ENCODE measurements at regions not wholly inside any gene's neighbourhood (a gene's known extent, or its start where the extent isn't known, plus 50 kb on each side); places are given as distances from the start of the nearest gene placed in this dataset.

DNA sequence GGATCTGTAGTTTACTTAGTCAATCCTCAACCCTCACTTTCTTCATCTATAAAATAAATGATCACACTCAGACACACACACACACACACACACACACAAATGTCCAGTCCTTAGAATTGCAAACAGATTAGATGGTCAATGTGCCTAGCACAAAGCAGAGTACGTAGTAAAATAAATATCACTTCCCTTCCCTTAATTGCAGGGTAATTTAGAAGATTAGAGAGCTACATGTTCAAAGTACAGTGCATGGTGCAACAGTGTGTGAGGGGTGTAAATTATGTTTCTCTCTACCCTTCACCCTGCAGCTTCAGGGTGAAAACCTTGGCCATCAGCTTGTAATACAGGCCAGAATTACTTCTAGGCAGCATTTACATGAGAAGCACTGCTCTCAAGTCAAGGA, 187.0 kb upstream of the GHITM start:
- no peak for DNase-seq

DNA sequence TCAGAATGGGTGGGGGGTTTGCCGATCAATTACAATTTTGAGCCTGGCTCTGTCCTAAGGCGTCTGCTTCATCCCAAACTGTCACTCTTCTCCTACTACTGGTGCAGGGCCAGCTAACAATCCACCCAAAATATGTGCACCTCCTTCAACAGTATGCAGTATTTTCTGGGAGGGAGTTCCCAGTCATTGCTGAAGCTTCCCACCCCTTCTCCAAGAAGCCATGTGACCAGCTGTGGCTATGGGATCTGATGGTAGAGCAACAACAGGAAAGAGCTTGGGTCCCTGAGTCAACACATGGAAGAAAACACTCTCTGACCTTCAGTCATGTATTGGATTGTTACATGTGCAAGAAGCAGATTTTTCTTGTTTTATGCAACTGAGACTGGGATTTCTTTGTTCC, 185.7 kb upstream of the GHITM start:
- no peak for DNase-seq

DNA sequence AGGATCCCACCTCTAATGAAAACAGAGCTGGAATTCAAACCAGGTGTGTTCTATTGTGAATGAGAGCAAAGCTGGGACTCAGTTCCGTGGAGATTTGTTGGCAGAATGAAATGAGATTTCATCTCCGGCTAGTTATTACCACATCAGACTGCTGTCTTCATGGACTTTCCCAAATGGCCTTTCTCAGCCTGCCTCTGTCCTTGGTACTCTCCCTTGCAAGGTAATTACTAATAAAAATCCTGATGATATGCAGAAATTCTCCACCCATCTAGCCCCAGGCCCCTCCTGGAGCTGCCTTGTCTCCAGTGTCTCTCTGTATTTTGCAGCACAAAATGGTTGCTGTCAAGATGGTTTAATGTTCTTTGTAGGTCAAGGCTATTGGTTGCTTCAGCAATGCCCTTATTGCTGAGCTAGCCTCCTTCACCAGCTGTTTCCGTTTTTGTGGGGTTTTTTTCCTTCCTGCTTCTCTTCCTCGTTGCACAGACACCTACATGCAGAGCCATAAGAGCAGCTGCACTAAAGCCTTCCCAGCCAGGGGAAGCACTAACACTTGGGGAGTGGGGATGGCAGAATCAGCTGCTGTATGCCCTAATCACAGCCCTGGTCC, 185.0 kb upstream of the GHITM start:
- DNase-seq, result no peak

DNA sequence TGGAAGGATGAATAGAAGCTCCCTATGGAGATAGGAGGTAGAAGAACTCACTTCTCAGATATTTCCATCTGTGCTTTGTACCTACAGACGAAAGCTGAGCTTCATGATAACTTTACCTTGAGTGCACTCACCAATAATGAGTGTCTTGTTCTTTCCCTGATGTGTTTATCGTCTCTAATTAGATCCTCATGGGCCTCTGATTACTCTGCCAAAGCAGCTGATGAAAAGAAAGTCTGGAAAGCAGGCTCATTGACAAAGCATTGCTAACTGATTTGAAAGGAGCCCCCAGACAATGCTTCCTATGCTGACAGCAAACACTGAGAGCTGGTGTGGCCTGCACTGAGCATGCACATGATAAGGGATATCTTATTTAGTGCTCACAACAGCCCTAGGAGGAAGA, 183.9 kb upstream of the GHITM start:
- DNase-seq, result no peak

DNA sequence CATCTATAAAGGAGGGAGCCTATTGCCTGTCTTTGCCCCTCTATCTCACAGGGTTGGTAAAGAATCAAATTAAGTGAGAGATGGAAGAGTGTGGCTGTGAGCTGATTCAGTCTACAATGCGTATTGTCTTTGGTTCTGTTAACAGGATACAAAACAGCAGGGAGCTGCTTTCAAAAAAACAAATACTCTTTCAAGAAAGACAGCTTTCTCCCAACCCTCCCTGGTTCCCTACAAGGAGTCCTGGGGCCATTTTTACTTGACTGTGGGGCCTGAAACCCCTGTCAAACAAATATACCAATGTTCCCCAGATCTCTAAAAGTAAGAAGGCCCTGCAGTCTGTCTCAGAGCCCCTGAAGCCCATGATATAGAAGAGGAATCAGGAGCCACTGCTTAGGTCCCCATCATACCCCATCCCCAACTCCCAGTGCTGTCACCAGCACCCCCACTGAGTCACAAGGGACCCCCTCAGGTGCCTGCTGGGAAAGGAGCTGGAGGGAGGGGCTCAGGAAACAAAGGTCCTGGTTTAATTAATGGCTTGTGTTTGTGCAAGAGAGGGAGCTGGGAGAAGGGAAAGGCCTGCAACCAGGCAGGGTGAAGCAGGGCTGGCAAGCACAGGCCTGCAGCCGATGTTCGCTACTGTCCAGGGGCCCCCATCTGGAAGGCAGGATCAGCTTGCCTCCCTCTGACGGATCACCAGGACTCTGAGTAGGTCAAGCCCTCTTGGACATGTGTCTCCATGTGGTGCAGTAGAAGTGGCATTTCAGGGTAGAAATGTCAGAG, 182.0 kb upstream of the GHITM start:
- no peak for DNase-seq

DNA sequence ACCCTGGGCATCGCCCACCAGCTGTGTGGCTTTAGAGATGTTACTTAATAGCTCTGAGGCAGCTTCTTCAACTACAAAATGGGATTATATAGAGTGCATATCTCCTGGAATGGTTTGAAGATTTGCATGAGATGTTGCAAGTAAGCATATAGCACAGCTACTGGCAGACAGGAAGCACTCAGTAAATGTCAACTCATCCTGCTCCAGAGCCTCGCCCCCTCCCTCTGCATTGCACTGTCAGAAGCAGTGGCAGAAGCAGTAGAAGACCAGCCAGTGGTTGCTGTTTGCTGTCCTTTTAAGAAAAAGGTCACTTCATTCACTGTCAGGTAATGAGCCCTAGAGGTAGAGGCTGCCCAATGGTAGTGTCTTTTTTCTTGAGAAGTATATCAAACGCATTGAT, 180.0 kb upstream of the GHITM start:
- DNase-seq, result no peak

DNA sequence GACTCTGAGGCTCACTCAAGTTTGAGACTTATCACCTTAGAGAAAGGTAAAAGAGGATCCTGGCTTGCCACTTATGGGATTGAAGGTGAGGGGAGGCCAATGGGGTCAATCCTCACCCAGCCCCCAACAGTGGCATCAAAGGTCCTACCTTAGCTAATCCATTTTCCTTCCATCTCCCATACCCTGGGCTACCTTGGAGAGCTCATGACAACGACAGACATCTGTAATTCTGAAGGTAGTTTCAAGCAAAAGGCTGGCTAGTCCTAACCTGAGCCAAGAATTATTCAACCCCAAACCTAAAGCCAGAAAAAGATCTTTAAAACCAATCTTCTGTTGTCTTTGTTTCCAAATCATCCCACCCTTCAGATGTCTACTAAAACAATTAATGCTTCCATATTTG, 179.2 kb upstream of the GHITM start:
- DNase-seq, result no peak

DNA sequence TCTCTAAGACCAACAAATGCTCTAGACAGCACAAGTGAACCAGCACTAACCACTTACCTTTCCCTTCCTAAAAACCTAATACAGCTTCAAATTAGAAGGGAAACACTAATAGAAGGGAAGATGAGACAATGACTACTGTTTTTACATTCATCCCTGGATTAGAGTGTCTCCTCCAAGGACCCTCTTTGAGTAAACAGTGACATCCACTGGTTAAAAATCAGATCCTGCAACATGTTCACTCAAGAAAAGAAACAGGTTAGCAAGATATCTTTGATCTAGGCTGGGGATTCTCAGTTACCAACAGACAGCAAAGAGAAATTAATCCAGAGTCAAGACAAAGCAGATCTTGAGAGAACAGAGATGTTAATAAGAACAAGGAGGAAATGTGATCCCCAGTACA, 177.7 kb upstream of the GHITM start:
- DNase-seq, result no peak

DNA sequence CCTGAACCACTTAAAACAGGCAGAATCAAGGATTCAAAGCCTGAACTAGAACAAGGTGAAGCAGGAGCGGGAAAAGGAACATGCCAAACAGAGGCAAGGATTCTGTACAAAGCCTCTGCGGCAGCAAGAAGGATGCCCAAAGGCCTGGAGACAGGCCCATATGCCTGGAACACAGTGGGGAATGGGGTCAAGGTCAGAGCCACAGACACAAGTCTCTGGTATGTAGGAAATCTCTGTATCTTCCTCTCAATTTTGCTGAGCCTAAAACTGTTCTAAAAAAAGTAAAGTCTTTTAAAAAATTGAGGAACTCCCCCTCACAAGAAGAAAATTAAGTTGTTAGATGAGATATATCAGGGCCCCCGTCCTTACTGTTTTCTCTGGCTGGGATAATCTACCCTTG, 175.9 kb upstream of the GHITM start:
- DNase-seq, result no peak

DNA sequence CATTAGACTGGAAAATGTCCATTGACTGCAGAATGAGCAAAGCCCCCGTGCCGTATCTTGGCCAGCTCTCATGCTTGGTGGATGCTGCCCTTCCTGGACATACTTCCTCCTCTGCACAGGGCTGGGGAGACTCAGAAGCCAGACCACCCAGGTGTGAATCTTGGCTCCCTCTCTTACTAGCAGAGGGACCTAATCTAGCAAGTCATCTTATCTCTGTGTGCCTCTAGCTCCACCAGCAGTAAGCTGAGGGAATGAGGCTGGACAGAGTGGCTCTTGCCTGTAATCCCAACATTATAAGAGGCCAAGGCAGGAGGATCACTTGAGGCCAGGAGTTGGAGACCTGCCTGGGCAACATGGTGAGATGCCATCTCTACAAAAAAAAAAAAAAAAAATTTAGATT, 173.8 kb upstream of the GHITM start:
- no peak for DNase-seq

DNA sequence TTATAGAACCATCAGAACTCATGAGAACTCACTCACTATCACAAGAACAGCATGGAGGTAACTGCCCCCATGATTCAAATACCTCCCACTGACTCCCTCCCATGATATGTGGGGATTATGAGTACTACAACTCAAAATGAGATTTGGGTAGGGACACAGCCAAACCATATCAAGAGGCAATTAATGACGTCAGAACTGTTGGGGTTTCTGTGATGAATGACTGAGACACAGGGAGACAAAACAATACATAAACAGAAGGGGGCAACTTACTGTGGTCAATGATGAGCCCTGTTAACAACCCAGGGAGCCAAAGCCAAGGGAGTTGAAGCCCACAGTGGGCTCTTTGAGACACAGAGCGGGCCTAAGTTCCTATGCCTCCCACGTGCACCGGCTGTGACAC, 171.3 kb upstream of the GHITM start:
- no peak for DNase-seq

DNA sequence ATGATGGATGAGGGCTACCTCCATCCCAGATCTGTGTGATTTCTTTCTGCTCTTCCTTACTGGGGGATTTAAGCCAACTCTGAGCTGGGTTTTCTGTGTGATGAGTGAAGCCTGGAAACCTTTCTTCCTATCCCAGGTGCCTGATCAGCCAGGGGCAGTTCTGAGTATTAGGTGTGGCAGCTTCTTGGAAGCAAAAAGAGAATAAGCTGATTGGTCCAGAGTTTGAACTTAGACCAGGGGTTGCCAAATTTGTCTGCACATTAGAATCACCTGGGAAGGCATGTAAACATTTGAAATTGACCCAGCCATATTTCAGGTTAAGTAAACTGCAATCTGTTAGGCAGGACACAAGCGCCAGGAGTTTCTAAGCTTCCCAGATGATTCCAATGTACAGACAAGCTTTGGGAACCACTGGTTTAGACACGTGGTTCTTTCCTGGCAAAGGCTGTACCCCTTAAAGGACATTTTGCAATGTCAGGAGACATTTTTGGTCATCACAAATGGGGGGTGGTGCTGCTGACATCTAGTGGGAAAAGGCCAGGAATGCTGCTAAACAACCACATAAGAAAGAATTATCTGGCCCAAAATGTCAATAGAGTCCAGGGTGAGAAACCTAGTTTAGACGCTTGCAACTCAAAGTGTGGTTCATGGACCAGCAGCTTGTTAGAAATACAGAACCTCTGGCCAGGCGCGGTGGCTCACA, 160.5 kb upstream of the GHITM start:
- no peak for DNase-seq

DNA sequence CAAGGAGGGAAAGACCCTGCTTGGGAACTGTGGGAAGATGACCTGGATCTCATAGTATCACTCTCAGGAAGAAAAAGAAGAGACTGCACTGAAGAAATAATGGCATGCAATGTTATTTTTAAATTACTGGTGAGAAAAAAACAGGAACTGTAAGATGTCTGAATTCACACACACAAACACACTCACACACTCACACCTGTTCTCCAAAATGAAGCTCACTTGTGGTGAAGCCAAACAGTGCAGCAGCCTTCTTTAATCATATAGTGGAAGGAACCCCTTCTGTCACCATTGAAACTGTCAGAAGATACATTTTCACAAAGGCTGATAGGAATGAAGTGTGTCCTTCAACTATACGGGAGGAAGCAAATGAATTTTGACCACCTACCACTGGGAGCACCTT, 156.5 kb upstream of the GHITM start:
- no peak for DNase-seq

DNA sequence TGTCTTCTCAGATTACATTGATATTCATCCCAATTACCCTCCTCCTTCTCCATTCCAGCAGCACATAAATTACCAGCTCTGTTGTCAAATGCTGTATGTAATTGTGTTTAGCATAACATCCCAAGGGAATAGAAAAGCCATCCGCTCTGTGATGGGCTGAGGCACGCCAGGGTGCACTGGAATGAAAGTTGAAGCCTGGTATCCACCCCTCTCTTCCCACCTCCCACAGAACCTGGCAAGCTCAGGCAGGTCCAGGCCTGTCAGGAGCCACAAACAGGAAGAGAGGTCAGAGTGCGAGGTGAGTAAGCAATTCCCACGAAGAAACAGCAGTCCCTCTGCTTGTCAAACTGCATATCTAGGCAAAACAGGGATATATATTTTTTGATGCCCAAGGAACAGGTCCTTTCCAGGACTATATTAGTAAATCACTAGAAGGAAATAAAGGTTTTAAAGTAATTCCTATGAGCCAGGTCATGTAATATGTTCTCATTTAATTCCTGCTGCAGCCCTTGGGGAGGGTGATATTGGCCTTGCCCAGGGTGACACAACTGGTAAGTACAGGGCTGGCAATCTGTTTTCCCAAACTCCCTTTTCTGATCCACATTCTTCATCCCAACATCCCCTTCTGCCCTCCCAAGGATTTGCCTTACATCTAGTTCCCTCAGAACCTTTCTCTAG, 155.6 kb upstream of the GHITM start:
- DNase-seq, result no peak

DNA sequence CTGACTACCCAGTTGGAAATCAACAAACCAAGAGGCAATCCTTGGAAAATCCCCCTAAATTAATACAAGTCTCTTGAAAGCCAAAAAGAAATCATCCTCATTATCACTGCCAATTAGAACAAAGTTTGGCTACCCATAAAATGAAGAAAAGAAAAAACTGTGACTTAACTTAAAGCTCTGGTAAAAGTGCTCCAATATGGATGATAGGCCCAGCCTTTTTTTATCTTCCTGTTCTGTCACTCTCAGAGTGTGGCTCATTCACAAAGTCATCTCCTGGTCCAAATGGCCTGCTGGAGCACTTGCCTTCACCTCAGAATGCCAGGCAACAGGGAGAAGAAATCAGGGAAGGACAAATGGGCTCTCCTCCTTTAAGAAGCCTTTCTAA, 155.1 kb upstream of the GHITM start:
- no peak for DNase-seq

DNA sequence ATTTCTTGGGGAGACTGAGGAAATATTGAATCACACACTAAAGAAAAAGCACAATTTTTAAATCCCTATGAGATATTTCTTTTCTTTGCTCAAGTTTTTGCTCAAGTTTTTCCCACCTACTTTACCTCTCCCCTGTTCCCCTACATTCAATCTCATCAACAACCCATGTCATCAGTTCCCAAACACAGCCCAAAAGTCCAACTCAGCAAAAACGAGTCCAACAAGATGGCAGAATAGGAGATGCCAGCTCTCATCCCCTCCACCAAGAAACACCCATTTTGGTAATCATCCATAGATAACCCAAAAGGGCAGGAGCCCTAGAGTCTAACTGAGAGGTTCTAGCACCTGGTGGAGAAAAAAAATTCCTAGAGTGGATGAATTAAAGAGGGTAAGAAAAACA, 152.5 kb upstream of the GHITM start:
- DNase-seq, result no peak

DNA sequence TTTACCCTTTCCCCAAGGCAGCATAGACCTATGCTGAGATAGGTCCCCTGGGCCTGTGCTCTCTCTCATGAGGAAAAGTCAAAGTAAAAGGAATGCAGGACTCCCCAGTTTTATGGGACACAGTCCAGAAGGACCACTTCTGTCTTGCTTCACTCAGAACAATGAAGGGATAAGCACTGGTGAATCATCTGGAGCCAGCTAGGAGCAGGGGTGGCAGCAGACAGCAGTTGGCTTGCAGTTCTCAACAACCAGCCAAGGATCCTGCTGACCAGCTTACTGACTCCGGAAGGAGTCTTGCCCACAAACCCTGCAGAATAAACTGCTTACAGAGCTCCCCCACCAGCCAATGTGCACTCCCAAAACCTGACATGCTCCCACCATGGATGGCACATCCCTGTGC, 152.1 kb upstream of the GHITM start:
- DNase-seq, result no peak

DNA sequence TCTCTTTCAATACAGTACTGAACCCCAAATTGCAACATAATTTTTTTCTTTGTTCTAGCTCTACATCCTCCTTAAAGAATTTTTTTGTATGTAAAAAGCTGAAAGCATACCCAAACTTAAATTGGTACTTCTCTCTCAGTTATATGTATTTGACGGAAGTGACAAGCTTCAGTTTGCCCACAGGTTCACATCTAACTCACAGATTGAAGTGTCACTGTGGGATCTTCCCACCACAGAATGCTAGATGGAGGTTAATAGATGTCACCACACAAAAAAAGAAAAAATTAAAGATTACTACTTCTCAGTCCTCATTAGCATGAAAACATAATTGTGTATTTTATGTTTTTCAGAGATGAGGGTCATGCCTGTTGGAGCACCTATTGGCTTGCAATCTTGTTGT, 150.9 kb upstream of the GHITM start:
- no peak for DNase-seq

DNA sequence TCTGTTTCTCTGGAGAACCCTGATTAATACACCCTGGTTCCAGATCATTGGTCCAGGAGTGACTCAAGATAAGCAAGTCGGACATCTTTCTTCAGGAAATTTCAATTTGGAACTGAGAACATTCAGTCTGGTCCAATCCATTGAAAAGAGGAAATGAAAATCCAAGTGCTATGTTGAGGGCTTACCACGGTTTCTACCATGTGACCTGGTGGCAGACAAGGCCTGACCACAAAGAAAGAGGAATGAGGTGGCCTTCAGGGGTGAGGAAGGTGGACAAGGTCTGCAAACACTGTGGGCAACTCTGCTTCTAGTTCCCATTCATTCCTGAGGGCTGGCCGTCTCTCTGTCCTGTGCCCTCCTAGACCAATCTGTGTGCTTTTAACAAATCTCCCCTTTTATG, 149.2 kb upstream of the GHITM start:
- no peak for DNase-seq

DNA sequence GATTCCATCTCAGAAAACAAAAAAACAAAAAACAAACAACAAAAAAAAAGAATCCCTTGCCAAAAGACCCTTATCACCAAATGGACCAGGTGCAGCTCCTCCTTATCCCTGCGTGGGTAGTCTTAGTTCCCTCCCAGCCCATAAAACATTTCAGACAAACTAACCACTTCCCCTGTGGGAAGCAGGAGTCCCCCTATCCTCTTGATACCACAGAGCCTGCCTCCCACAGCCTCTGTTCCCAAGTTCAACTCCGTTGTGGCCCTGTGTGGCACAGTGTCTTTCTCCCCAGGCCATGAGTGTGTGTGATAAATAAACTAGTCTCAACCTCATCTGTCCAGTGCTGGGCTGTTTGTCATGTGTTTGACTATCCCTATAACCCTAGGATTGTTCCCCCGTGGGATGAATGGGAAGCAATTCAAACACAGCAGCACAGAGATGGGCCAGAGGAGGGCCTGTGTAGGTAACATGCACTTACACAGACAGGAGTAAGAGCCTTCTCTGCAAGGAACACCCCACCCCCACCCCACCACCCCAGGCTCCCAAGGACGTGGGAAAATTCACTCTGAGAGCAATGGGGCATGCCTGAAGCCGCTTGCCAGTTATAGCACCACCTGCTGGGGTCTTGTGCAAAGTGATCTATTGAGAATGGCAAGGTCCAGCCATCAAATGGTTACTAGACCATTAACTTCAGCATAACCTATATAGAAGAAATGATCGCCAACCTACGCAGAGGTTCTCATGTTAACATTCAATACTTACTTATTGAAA, 147.1 kb upstream of the GHITM start:
- no peak for DNase-seq

DNA sequence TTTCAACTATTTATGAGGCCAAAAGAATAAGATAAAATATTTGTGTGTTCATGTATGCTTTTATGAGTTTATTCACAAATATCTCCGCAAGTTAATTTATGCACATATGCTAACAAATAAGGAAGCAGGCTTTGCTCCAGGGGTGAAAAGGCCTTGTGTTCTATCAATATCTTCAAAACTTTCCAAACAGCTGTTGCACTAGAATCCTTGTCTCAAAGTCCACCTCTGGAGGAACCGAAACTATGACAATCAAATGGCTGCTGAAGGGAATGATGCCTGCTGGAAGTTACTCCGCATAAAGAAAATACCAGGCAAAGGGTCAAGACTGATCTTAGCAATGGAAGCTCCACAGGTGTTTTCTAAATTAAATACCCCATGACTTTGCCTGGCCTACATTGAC, 145.0 kb upstream of the GHITM start:
- no peak for DNase-seq

DNA sequence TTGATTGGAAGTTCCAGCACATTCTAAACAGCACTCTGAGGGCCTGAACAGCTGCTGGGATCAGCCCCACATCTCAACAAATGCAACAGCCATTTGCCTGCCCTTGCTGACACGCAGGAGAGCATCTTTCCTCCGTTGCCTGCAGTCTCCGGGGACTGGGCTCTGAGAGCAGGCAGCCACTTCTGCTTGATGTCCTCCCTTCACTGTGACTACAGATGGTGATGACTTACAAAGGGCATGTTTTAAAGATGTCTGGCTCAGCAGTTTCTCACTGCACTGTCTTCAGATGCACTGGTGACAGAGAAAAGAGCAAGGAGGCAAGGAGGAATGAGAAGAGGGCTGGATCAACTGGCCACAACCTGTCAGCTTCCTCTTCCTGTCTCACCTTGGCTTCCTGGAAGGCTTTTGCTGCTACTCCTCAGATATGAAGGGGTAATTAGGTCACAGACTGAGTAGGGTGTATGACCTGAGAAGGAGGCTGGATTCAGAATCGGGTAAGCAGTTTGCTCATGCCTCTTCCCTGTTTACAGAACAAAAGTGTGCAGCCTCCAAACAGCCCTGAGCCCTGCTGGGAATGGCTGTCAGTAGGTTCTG, 143.5 kb upstream of the GHITM start:
- no peak for DNase-seq

DNA sequence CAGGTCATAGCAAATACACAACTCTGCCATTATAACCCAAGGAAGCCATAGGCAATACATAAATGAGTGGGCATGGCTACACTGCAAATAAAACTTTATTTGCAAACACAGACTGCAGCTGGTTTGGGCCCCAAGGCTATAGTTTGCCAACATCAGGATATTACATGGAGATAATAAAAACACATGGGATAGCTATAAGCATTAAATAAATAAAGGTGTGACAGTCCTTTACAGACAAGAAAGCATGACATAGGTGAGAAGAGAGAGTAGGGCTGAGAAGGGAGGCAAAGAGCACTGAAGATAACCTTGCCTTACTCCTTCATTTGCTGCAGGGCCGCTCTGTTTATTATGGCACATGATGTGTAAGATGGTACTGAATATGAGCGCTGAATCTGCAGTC, 135.1 kb upstream of the GHITM start:
- DNase-seq, result no peak

Measured in SHP77 treated with DMSO at 0.1 percent for 48 hours (cell line).